PC-3 (cell line): ENCODE measurements at regions not wholly inside any gene's neighbourhood (a gene's known extent, or its start where the extent isn't known, plus 50 kb on each side); places are given as distances from the start of the nearest gene placed in this dataset.

ENCODE experiments used
- EZH2 ChIP-seq: fragments of 300-600 bp; sonication (generic); IDR thresholded peaks from one replicate; pipeline ENCODE4 v1.6.1; 2017; ENCODE audit warnings: antibody characterized with exemption, mild to moderate bottlenecking, low read length; ENCODE audit not compliant: unreplicated experiment
- TF ChIP-seq, protein P1 (sequence below): fragments of 300-600 bp; sonication (generic); conservative IDR thresholded peaks from 2 replicates; pipeline ENCODE4 v1.5.1; 2017; ENCODE audit warnings: antibody characterized with exemption, low read depth, mild to moderate bottlenecking, low read length

DNA sequence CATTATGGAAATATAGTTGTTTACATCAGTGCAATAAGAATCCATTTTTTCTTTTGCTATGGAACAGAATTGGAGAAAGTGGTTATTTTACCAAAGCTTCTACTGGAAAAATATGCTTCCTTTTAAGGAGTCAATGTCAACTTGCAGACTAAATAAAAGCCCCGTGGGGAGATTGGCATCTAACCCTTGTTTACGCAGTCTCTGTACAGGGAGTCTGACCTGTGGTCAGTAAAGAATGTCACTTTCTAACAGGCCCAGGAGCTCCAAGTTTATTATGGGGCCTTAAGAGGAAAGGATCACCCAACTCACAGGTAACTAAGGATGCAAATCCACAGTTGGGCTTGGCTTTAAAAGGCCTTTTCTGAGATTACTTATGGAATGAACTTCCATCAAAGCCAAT is 1751.2 kb downstream of the SI start:
- TF ChIP-seq, protein P1, sequence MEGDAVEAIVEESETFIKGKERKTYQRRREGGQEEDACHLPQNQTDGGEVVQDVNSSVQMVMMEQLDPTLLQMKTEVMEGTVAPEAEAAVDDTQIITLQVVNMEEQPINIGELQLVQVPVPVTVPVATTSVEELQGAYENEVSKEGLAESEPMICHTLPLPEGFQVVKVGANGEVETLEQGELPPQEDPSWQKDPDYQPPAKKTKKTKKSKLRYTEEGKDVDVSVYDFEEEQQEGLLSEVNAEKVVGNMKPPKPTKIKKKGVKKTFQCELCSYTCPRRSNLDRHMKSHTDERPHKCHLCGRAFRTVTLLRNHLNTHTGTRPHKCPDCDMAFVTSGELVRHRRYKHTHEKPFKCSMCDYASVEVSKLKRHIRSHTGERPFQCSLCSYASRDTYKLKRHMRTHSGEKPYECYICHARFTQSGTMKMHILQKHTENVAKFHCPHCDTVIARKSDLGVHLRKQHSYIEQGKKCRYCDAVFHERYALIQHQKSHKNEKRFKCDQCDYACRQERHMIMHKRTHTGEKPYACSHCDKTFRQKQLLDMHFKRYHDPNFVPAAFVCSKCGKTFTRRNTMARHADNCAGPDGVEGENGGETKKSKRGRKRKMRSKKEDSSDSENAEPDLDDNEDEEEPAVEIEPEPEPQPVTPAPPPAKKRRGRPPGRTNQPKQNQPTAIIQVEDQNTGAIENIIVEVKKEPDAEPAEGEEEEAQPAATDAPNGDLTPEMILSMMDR, result no peak
- no peak for TF ChIP-seq EZH2
